ENCODE measurements at regions not wholly inside any gene's neighbourhood (a gene's known extent, or its start where the extent isn't known, plus 50 kb on each side); places are given as distances from the start of the nearest gene placed in this dataset.

DNA sequence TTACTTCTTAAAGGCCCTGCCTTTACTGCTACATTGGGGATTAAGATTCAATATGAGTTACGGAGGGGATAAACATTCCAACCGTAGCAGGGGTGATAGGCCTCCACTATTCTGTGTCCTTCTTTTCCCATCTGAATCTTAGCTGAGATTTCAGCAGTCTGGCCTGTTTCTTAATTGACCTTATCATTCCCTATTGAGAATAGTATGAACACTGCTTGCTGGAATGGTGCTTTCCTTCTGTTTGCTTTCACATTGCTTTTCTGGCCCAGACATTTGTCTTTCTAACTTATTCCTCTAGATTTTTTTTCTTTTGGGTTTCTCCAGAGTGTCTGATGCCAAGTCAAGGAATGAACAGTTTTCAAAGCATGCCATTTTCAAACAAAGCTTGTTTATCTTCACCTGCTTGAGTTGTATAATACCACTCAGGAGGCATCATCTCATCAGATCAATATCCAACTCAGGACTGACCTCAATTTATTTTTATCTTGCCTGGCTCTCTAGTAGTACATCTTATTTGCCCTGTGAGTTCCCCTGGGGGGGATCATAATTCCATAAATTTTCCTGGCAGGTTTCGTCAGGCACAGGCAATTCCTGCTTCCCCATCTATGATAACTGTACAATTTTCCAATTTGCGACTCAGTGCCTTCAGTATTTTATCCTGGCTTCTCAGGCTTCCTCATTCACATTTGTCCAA, 161.1 kb upstream of the STT3B start:
- 69 to 85% methylated on average over 4 of the region's 4 CpGs for WGBS, 2 donors
- Histone ChIP-seq H3K4me1 (peaks cover 0 to 6% (median 4%) of the 10 kb centered on the region in 4 donors), H3K4me3 (no peak overlapping the region), H3K9me3 (no peaks in the 10 kb centered on the region), H3K36me3 (no peaks in the 10 kb centered on the region), H3K27me3 (no peaks in the 10 kb centered on the region), H3K27ac (no peak overlapping the region)
- ATAC-seq (ENCODE audit: low FRiP score in 2 of 2) (peak in 1 of 2 donors; percentile 34), DNase-seq (no peak)
- TF ChIP-seq POLR2AphosphoS5 (IDR thresholded peaks at IDR 0.05), result no peak
- no peak for TF ChIP-seq POLR2A (IDR thresholded peaks at IDR 0.05)
- no peak for TF ChIP-seq EP300 (IDR thresholded peaks at IDR 0.05)
- TF ChIP-seq, protein P1, sequence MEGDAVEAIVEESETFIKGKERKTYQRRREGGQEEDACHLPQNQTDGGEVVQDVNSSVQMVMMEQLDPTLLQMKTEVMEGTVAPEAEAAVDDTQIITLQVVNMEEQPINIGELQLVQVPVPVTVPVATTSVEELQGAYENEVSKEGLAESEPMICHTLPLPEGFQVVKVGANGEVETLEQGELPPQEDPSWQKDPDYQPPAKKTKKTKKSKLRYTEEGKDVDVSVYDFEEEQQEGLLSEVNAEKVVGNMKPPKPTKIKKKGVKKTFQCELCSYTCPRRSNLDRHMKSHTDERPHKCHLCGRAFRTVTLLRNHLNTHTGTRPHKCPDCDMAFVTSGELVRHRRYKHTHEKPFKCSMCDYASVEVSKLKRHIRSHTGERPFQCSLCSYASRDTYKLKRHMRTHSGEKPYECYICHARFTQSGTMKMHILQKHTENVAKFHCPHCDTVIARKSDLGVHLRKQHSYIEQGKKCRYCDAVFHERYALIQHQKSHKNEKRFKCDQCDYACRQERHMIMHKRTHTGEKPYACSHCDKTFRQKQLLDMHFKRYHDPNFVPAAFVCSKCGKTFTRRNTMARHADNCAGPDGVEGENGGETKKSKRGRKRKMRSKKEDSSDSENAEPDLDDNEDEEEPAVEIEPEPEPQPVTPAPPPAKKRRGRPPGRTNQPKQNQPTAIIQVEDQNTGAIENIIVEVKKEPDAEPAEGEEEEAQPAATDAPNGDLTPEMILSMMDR (IDR thresholded peaks at IDR 0.05), result no peak

GRCh38 chr3:31373681-31374080, 159.0 kb upstream of the STT3B start:
- TF ChIP-seq POLR2A (IDR thresholded peaks at IDR 0.05) (no peak), POLR2AphosphoS5 (IDR thresholded peaks at IDR 0.05) (no peak), EP300 (IDR thresholded peaks at IDR 0.05) (no peak)
- H3K36me3 ChIP-seq, result no peaks in the 10 kb centered on the region
- H3K4me3 ChIP-seq, result no peak overlapping the region
- no peaks in the 10 kb centered on the region for H3K27me3 ChIP-seq
- WGBS, 2 donors, result 86 to 92% methylated on average over 3 of the region's 3 CpGs
- DNase-seq, result no peak
- peaks cover 0 to 6% (median 4%) of the 10 kb centered on the region in 4 donors for H3K4me1 ChIP-seq
- H3K27ac ChIP-seq, result no peak overlapping the region
- ATAC-seq (ENCODE audit: low FRiP score in 2 of 2), result no peak
- no peaks in the 10 kb centered on the region for H3K9me3 ChIP-seq

- TF ChIP-seq POLR2AphosphoS5 (IDR thresholded peaks at IDR 0.05) (no peak), EP300 (IDR thresholded peaks at IDR 0.05) (peak in 1 of 4 donors; percentile 49)
- WGBS, 2 donors, result 58 to 76% methylated on average over 5 of the region's 5 CpGs
- no peaks in the 10 kb centered on the region for H3K4me1 ChIP-seq
- DNase-seq (peak in 1 of 2 donors; percentile 65), ATAC-seq (ENCODE audit: low FRiP score in 2 of 2) (peak; percentile 56 to 92)
- no peaks in the 10 kb centered on the region for H3K36me3 ChIP-seq
- H3K27ac ChIP-seq, result peak overlapping the region in 1 of 4 donors; percentile 23
- H3K27me3 ChIP-seq, result no peaks in the 10 kb centered on the region
- H3K9me3 ChIP-seq, result no peaks in the 10 kb centered on the region
- H3K4me3 ChIP-seq, result no peak overlapping the region
Measured at GRCh38 chr3:31377045-31377642, 155.6 kb upstream of the STT3B start.

GRCh38 chr3:31378231-31378630, 154.5 kb upstream of the STT3B start:
- H3K9me3 ChIP-seq, result no peaks in the 10 kb centered on the region

GRCh38 chr3:31379598-31379997, 153.1 kb upstream of the STT3B start:
- Histone ChIP-seq H3K27me3 (no peaks in the 10 kb centered on the region), H3K36me3 (no peaks in the 10 kb centered on the region), H3K4me3 (no peak overlapping the region), H3K4me1 (no peaks in the 10 kb centered on the region), H3K9me3 (no peaks in the 10 kb centered on the region), H3K27ac (no peak overlapping the region)
- DNase-seq (no peak), ATAC-seq (ENCODE audit: low FRiP score in 2 of 2) (no peak)
- TF ChIP-seq, protein P1 (IDR thresholded peaks at IDR 0.05), result no peak
- TF ChIP-seq EP300 (IDR thresholded peaks at IDR 0.05) (no peak), POLR2AphosphoS5 (IDR thresholded peaks at IDR 0.05) (no peak), POLR2A (IDR thresholded peaks at IDR 0.05) (no peak)
- 86 to 88% methylated on average over 2 of the region's 2 CpGs for WGBS, 2 donors

More at GRCh38 chr3:31378231-31378630, 154.5 kb upstream of the STT3B start:
- no peaks in the 10 kb centered on the region for H3K4me1 ChIP-seq
- H3K4me3 ChIP-seq, result no peak overlapping the region
- no peaks in the 10 kb centered on the region for H3K27me3 ChIP-seq
- ATAC-seq (ENCODE audit: low FRiP score in 2 of 2), result no peak
- no peak overlapping the region for H3K27ac ChIP-seq
- H3K36me3 ChIP-seq, result no peaks in the 10 kb centered on the region
- no peak for DNase-seq
- 96% methylated on average over 1 of the region's 1 CpG for WGBS, 2 donors
- TF ChIP-seq, protein P1 (IDR thresholded peaks at IDR 0.05), result no peak
- TF ChIP-seq POLR2A (IDR thresholded peaks at IDR 0.05) (no peak), EP300 (IDR thresholded peaks at IDR 0.05) (no peak)
